HG03354 (cell line): ENCODE measurements at regions not wholly inside any gene's neighbourhood (a gene's known extent, or its start where the extent isn't known, plus 50 kb on each side); places are given as distances from the start of the nearest gene placed in this dataset.

Source experiments
- ATAC-seq: cut with Tn5 transposase; IDR thresholded peaks from one replicate; pipeline ENCODE4 v1.9.1; 2021; ENCODE audit warnings: mild to moderate bottlenecking; ENCODE audit not compliant: unreplicated experiment, poor library complexity, severe bottlenecking

- ATAC-seq: no peak
These were observed 183.0 kb downstream of the GBA3 start for GRCh38 chr4:22875587-22876257.

DNA sequence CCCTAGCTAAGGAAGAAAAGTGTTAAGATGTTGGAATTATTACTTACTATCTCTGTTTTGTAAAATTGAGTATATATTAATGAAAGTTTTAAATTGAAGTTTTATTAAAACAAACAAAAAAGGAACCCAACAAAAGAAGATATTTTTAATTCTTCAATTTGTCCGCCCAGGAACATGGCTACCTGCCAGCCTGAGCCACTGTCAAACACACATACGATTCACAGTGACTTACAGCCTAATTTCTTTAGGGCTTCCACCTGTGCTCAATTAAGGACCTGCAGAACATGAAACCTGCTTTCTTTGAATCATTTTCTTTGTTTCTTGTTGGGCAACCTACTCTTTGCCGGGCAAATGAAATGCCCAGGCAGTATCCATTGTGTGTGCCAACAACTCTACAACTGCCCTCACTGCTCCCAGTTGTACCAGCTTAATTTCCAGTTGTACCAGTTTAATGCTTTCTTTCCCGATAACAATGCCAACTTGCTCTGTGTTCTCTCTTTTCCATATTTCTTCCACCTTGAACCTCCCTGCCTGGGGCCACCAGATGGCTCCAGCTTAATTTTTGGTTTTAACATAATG, 181.7 kb downstream of the GBA3 start:
- ATAC-seq: no peak

DNA sequence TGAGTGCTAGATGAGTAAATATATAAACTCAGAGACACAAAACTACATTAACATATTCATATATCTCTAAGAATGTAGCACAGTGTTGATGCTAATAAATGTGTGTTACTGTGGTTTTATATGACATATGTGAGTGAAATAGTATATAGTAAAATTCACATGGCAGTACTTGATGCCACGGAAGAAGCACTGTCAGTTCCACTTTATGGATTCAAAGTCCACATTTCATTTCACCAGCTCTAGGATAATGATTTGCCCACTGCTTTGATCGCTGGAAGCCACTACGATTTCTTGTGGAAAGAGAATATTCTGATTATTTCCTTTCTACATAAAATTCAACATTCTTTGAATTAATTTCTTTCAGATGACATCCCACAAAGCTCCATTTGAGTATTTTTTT, 181.2 kb downstream of the GBA3 start:
- no peak for ATAC-seq

- no peak for ATAC-seq
These were observed 178.2 kb downstream of the GBA3 start for GRCh38 chr4:22870847-22871449.

DNA sequence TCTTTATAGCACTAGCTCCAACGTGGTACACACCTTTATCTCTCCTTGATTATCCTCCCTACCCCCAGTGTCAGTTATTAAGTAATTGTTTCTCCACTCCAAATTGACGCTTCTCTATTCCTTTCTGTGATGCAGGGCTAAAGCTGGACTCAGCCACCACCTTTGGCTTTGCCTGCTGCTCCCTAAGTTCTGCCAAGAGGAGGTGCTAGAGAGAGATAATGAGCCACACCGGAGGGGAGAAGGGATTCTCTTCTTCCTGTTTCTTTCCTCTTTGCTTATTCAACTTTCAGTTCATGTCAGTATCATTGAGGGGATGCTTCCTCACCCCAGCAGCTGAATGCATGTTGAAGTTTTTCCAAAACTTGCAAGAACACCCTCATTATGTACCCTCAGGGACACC, 176.5 kb downstream of the GBA3 start:
- ATAC-seq: no peak
